IPS-20b (cell line): ENCODE measurements at regions not wholly inside any gene's neighbourhood (a gene's known extent, or its start where the extent isn't known, plus 50 kb on each side); places are given as distances from the start of the nearest gene placed in this dataset.

Experiments used
- H3K27ac ChIP-seq: one replicate; pipeline ENCODE4 v1.5.1; 2013; ENCODE audit warnings: low read length
- H3K27me3 ChIP-seq: 2 replicates; pipeline ENCODE4 v1.6.1; 2013; ENCODE audit warnings: mild to moderate bottlenecking, low read length, inconsistent platforms; ENCODE audit not compliant: insufficient read depth
- H3K36me3 ChIP-seq: 2 replicates; pipeline ENCODE4 v1.6.1; 2013; ENCODE audit warnings: low read depth, mild to moderate bottlenecking, inconsistent platforms, low read length, moderate library complexity; ENCODE audit not compliant: insufficient read depth
- H3K4me1 ChIP-seq: 2 replicates; pipeline ENCODE4 v1.6.1; 2013; ENCODE audit warnings: mild to moderate bottlenecking, control low read depth, inconsistent platforms, low read length, moderate library complexity; ENCODE audit not compliant: insufficient read depth
- H3K4me3 ChIP-seq: 2 replicates; pipeline ENCODE4 v1.5.1; 2013; ENCODE audit warnings: mild to moderate bottlenecking, low read length, inconsistent platforms
- H3K9ac ChIP-seq: 2 replicates; pipeline ENCODE4 v1.6.1; 2013; ENCODE audit warnings: low read depth, mild to moderate bottlenecking, inconsistent platforms, low read length, moderate library complexity
- H3K9me3 ChIP-seq: 2 replicates; pipeline ENCODE4 v1.6.1; 2013; ENCODE audit warnings: mild to moderate bottlenecking, low read depth, low read length, inconsistent platforms; ENCODE audit not compliant: insufficient read depth

DNA sequence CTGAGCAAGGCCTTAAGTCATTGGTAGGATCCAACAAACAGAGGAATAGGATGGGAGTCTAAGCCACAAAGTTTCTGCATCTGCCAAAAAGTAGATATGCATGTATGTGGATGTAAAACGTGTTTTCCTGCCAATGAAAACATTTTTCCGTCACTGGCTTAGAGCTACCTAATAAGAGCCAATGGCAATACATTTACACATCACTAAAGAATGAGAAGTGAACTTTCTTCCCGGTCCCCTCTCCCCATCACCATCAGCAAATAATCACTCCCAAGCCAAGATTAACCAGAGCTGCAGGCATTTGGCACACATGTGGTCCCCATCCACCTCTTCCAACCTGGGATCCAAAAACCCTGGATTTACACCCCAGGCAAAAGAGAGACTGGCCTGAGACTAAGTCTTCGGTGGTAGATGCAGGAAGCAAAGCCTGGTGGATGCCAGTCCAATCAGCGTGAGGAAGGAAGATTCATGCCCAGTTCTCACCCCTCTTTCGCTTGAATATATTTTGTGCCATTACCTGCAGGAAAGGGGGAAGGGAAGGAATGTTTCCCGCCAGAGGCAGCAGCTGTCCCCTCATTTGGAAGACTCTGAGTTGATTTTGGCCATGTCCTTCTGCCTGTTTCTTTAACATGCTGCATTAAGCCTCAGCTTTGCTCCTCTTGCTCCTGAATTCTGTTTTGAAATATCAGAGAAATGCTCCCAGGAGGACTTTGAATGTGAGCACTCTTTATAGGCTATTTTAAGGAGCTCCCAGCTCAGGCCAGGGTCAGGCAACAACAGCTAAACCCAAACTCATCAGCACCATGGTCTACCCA is 131.4 kb downstream of the CHIC2 start:
- H3K9ac ChIP-seq: no peak overlapping the region
- 0 out of 2 replicates have a peak, but pooled peaks cover 3% of the 10 kb centered on the region for H3K27me3 ChIP-seq
- no peaks in the 10 kb centered on the region for H3K4me1 ChIP-seq
- H3K4me3 ChIP-seq: no peak overlapping the region
- H3K36me3 ChIP-seq: no peaks in the 10 kb centered on the region
- no peak overlapping the region for H3K27ac ChIP-seq
- H3K9me3 ChIP-seq: no peaks in the 10 kb centered on the region

DNA sequence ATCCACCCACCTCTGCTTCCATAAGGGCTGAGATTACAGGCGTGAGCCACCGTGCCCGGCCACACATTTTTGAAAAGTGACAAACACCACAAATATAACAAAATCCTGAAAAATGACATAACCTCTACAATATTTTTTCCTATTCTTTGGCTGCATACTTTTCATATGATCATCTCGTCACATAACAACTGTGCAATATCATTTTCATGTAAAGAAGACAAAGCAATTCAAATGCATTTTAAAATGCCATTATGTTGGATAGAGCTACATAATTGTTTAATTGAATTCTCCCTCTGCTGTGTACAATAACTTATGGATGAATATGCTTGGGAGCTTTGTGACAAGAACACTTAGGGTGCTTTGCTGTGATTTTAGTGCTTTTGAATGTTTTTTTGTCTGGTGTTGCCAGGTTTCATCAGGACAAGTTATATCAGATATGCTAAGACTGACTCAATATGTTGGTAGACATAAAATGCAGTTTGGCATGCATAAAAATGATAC is 132.9 kb downstream of the CHIC2 start:
- Histone ChIP-seq H3K4me1 (no peaks in the 10 kb centered on the region), H3K36me3 (no peaks in the 10 kb centered on the region), H3K9ac (no peak overlapping the region), H3K9me3 (no peaks in the 10 kb centered on the region), H3K27me3 (0 out of 2 replicates have a peak, but pooled peaks cover 3% of the 10 kb centered on the region), H3K27ac (no peak overlapping the region), H3K4me3 (no peak overlapping the region)

GRCh38 chr4:53929955-53930798 is 134.2 kb downstream of the CHIC2 start:
- H3K4me3 ChIP-seq: no peak overlapping the region
- 0 out of 2 replicates have a peak, but pooled peaks cover 3% of the 10 kb centered on the region for H3K27me3 ChIP-seq
- H3K4me1 ChIP-seq: no peaks in the 10 kb centered on the region
- no peak overlapping the region for H3K27ac ChIP-seq
- no peak overlapping the region for H3K9ac ChIP-seq
- no peaks in the 10 kb centered on the region for H3K36me3 ChIP-seq
- no peaks in the 10 kb centered on the region for H3K9me3 ChIP-seq

GRCh38 chr4:53929311-53929710 is 135.1 kb downstream of the CHIC2 start:
- no peak overlapping the region for H3K27ac ChIP-seq

DNA sequence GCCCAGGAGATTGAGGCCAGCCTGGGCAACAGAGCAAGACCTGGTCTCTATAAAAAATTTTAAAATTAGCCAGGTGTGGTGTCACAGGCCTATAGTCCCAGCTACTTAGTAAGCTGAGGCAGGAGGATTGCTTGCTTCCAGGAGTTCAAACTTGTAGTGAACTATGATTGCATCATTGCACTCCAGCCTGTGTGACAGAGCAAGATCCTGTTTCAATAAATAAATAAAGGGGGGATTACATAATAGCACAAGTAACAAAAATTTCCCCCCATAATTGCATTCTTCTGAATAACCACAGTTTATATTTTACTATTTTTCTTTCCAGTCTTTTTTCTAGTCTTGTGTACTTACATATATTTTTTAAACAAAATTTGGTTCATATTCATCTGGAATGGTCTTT is 135.6 kb downstream of the CHIC2 start:
- Histone ChIP-seq H3K9ac (no peak overlapping the region), H3K27me3 (0 out of 2 replicates have a peak, but pooled peaks cover 3% of the 10 kb centered on the region), H3K9me3 (no peaks in the 10 kb centered on the region), H3K36me3 (no peaks in the 10 kb centered on the region), H3K27ac (no peak overlapping the region), H3K4me3 (no peak overlapping the region), H3K4me1 (0 out of 2 replicates have a peak, but pooled peaks cover 3% of the 10 kb centered on the region)

More at GRCh38 chr4:53929311-53929710, 135.1 kb downstream of the CHIC2 start:
- Histone ChIP-seq H3K36me3 (no peaks in the 10 kb centered on the region), H3K4me3 (no peak overlapping the region), H3K9me3 (no peaks in the 10 kb centered on the region), H3K4me1 (0 out of 2 replicates have a peak, but pooled peaks cover under 1% of the 10 kb centered on the region), H3K9ac (no peak overlapping the region), H3K27me3 (0 out of 2 replicates have a peak, but pooled peaks cover 3% of the 10 kb centered on the region)

- H3K9me3 ChIP-seq: no peaks in the 10 kb centered on the region
- no peak overlapping the region for H3K9ac ChIP-seq
- H3K27me3 ChIP-seq: 0 out of 2 replicates have a peak, but pooled peaks cover 3% of the 10 kb centered on the region
- no peak overlapping the region for H3K27ac ChIP-seq
- no peaks in the 10 kb centered on the region for H3K36me3 ChIP-seq
- no peak overlapping the region for H3K4me3 ChIP-seq
- 0 out of 2 replicates have a peak, but pooled peaks cover 3% of the 10 kb centered on the region for H3K4me1 ChIP-seq
Observed at GRCh38 chr4:53925050-53925605, 139.3 kb downstream of the CHIC2 start.

DNA sequence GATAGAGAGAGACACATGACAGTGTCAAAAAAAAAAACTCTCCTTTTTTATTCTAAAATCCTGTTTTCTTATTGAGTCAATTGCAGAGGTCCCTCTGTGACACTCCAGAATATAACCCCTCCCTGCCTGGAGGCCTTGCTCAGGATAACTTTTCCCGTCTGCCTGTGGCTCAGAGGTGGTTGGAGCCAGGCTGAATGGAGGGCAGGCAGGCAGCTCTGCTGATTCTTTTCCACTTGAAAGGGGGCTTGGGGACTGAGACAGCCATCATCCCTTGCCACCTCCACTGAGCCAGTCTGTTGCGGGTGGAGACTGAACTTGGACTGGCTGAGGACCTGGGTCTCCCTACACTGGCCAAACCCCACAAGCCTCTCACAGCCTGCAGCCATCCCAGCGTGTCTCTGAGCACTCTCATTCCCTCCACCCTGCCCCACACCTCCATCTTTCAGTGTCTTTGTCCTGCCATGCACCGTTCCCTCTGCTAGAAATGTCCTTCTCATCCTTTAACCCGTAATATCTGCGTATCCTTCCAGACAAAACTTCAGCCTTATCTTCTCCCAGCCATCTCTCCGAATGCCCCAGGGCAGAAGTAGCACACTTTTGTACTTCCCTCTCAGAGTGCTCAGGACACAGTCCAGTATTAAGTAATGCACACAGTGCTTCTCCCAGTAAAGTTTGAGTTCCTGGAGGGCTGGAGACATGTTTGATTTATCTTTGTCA is 139.9 kb downstream of the CHIC2 start:
- H3K9ac ChIP-seq: no peak overlapping the region

GRCh38 chr4:53923921-53924320 is 140.5 kb downstream of the CHIC2 start:
- Histone ChIP-seq H3K9ac (no peak overlapping the region), H3K27me3 (no peaks in the 10 kb centered on the region), H3K4me3 (no peak overlapping the region), H3K4me1 (0 out of 2 replicates have a peak, but pooled peaks cover 3% of the 10 kb centered on the region), H3K27ac (no peak overlapping the region), H3K9me3 (no peaks in the 10 kb centered on the region), H3K36me3 (no peaks in the 10 kb centered on the region)

More for the DNA sequence above, 139.9 kb downstream of the CHIC2 start:
- no peak overlapping the region for H3K4me3 ChIP-seq
- no peak overlapping the region for H3K27ac ChIP-seq
- H3K4me1 ChIP-seq: 0 out of 2 replicates have a peak, but pooled peaks cover 3% of the 10 kb centered on the region
- 0 out of 2 replicates have a peak, but pooled peaks cover under 1% of the 10 kb centered on the region for H3K27me3 ChIP-seq
- no peaks in the 10 kb centered on the region for H3K9me3 ChIP-seq
- H3K36me3 ChIP-seq: no peaks in the 10 kb centered on the region

DNA sequence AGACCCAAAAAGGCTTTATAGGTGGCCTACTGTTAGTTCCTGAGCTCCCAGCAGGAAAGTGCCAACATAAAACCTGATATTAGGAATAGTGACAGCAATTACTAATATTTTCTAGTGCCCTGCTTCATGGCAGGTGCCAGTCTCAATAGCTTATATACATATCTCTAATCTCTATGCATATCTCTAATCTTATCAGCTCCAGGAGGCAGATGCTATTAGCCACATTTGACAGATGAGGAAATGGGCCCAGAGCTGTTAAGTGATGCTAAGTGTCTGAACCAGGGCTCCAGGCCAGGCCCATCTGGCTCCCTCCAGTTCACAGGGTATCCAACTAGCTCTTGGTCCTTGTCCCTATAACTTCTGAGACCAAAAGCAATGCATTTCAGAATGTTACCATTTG is 142.5 kb downstream of the CHIC2 start:
- no peaks in the 10 kb centered on the region for H3K9me3 ChIP-seq
- no peak overlapping the region for H3K27ac ChIP-seq
- no peaks in the 10 kb centered on the region for H3K36me3 ChIP-seq
- no peak overlapping the region for H3K4me3 ChIP-seq
- no peaks in the 10 kb centered on the region for H3K27me3 ChIP-seq
- H3K4me1 ChIP-seq: 0 out of 2 replicates have a peak, but pooled peaks cover 3% of the 10 kb centered on the region
- H3K9ac ChIP-seq: no peak overlapping the region

GRCh38 chr4:53920883-53921282 is 143.5 kb downstream of the CHIC2 start:
- Histone ChIP-seq H3K36me3 (no peaks in the 10 kb centered on the region), H3K27ac (no peak overlapping the region), H3K27me3 (no peaks in the 10 kb centered on the region), H3K9ac (no peak overlapping the region), H3K9me3 (no peaks in the 10 kb centered on the region), H3K4me1 (0 out of 2 replicates have a peak, but pooled peaks cover 3% of the 10 kb centered on the region), H3K4me3 (no peak overlapping the region)

GRCh38 chr4:53920116-53920515 is 144.3 kb downstream of the CHIC2 start:
- H3K9ac ChIP-seq: no peak overlapping the region
- no peaks in the 10 kb centered on the region for H3K27me3 ChIP-seq
- no peaks in the 10 kb centered on the region for H3K9me3 ChIP-seq
- H3K27ac ChIP-seq: no peak overlapping the region
- no peaks in the 10 kb centered on the region for H3K36me3 ChIP-seq
- H3K4me3 ChIP-seq: no peak overlapping the region
- H3K4me1 ChIP-seq: 0 out of 2 replicates have a peak, but pooled peaks cover 3% of the 10 kb centered on the region
